Vagina (tissue), 2 donors: ENCODE measurements at regions not wholly inside any gene's neighbourhood (a gene's known extent, or its start where the extent isn't known, plus 50 kb on each side); places are given as distances from the start of the nearest gene placed in this dataset.

Source experiments
- DNase-seq, 2 donors: peaks; one replicate each; pipeline ENCODE4 v3.0.0-alpha.2; 2017; ENCODE audit errors: extremely low spot score in 2 of 2
- H3K27ac ChIP-seq: fragments of 200-600 bp; sonication (generic); one replicate; pipeline ENCODE4 v1.5.1; 2019
- H3K27me3 ChIP-seq: fragments of 200-600 bp; sonication (generic); one replicate; pipeline ENCODE4 v1.5.1; 2019
- H3K36me3 ChIP-seq, 2 donors: fragments of 200-600 bp; sonication (generic); one replicate each; pipeline ENCODE4 v1.5.1; 2017 to 2019
- H3K4me1 ChIP-seq: fragments of 200-600 bp; sonication (generic); one replicate; pipeline ENCODE4 v1.5.1; 2019
- H3K4me3 ChIP-seq, 2 donors: fragments of 200-600 bp; sonication (generic); 1 replicate in 1 of 2; 2 replicates in 1 of 2; pipeline ENCODE4 v1.5.1; 2016 to 2019
- H3K9me3 ChIP-seq: fragments of 200-600 bp; sonication (generic); one replicate; pipeline ENCODE4 v1.5.1; 2019
- CTCF ChIP-seq, 3 experiments: fragments of 450-650 bp in 2 of 3; fragments of 200-600 bp in 1 of 3; sonication (generic) in 1 of 3; IDR thresholded peaks; one replicate each; pipeline ENCODE4 v1.5.1; 2017 to 2019; ENCODE audit warnings: antibody characterized with exemption in 3 of 3, mild to moderate bottlenecking in 2 of 3, moderate library complexity in 2 of 3
- POLR2A ChIP-seq, 2 donors: fragments of 450-650 bp; IDR thresholded peaks; one replicate each; pipeline ENCODE4 v1.6.1; 2017; ENCODE audit warnings: antibody characterized with exemption in 2 of 2, mild to moderate bottlenecking in 2 of 2, moderate library complexity in 2 of 2
- POLR2AphosphoS5 ChIP-seq, 2 donors: sonication (generic); formaldehyde crosslinking; IDR thresholded peaks; one replicate each; pipeline ENCODE4 v1.9.0; 2017; ENCODE audit warnings: antibody characterized with exemption in 2 of 2, mild to moderate bottlenecking in 2 of 2, low read depth in 1 of 2; ENCODE audit not compliant: insufficient read depth in 1 of 2
- intact Hi-C: fragments of 100-400 bp; cut with DNase I; formaldehyde crosslinking; loops from one replicate; pipeline ENCODE4 v1.15.1; 2023

- Histone ChIP-seq H3K27ac (no peak overlapping the region), H3K4me3 (no peak overlapping the region), H3K4me1 (no peaks in the 10 kb centered on the region), H3K27me3 (no peaks in the 10 kb centered on the region), H3K36me3 (no peaks in the 10 kb centered on the region), H3K9me3 (no peaks in the 10 kb centered on the region)
- TF ChIP-seq POLR2A (IDR thresholded peaks at IDR 0.05) (no peak), CTCF (IDR thresholded peaks at IDR 0.05) (no peak), POLR2AphosphoS5 (IDR thresholded peaks at IDR 0.05; ENCODE audit: insufficient read depth in 1 of 2, low read depth in 1 of 2) (no peak)
- intact Hi-C loops = no loop called here
- DNase-seq = peak in 1 of 2 donors; percentile 64
Measured at GRCh38 chr2:133862400-133862977, 294.2 kb upstream of the NCKAP5 start.

- Histone ChIP-seq H3K27me3 (no peaks in the 10 kb centered on the region), H3K4me3 (no peak overlapping the region), H3K27ac (no peak overlapping the region), H3K9me3 (no peaks in the 10 kb centered on the region), H3K36me3 (no peaks in the 10 kb centered on the region), H3K4me1 (no peaks in the 10 kb centered on the region)
- TF ChIP-seq CTCF (IDR thresholded peaks at IDR 0.05) (no peak), POLR2A (IDR thresholded peaks at IDR 0.05) (no peak), POLR2AphosphoS5 (IDR thresholded peaks at IDR 0.05; ENCODE audit: insufficient read depth in 1 of 2, low read depth in 1 of 2) (no peak)
- intact Hi-C loops = no loop called here
- DNase-seq = no peak
Measured at GRCh38 chr2:133863106-133863800, 295.0 kb upstream of the NCKAP5 start.

- Histone ChIP-seq H3K4me1 (no peaks in the 10 kb centered on the region), H3K36me3 (no peaks in the 10 kb centered on the region), H3K4me3 (no peak overlapping the region), H3K27me3 (no peaks in the 10 kb centered on the region), H3K27ac (no peak overlapping the region), H3K9me3 (no peaks in the 10 kb centered on the region)
- TF ChIP-seq POLR2A (IDR thresholded peaks at IDR 0.05) (no peak), POLR2AphosphoS5 (IDR thresholded peaks at IDR 0.05; ENCODE audit: insufficient read depth in 1 of 2, low read depth in 1 of 2) (no peak), CTCF (IDR thresholded peaks at IDR 0.05) (no peak)
- no peak for DNase-seq
- intact Hi-C loops = no loop called here
Measured at GRCh38 chr2:133865141-133865540, 296.9 kb upstream of the NCKAP5 start.

- intact Hi-C loops = no loop called here
- no peaks in the 10 kb centered on the region for H3K27me3 ChIP-seq
- H3K4me1 ChIP-seq = no peaks in the 10 kb centered on the region
- H3K27ac ChIP-seq = no peak overlapping the region
- H3K9me3 ChIP-seq = no peaks in the 10 kb centered on the region
- peak in 1 of 2 donors; percentile 6 for DNase-seq
- H3K4me3 ChIP-seq = no peak overlapping the region
- TF ChIP-seq POLR2AphosphoS5 (IDR thresholded peaks at IDR 0.05; ENCODE audit: insufficient read depth in 1 of 2, low read depth in 1 of 2) (no peak), CTCF (IDR thresholded peaks at IDR 0.05) (no peak), POLR2A (IDR thresholded peaks at IDR 0.05) (no peak)
- H3K36me3 ChIP-seq = no peaks in the 10 kb centered on the region
Measured at GRCh38 chr2:133867166-133867565, 298.9 kb upstream of the NCKAP5 start.

GRCh38 chr2:133871545-133872209 is 303.4 kb upstream of the NCKAP5 start:
- H3K4me1 ChIP-seq = no peaks in the 10 kb centered on the region
- DNase-seq = peak in 1 of 2 donors; percentile 14
- H3K36me3 ChIP-seq = no peaks in the 10 kb centered on the region
- H3K27me3 ChIP-seq = no peaks in the 10 kb centered on the region
- H3K9me3 ChIP-seq = no peaks in the 10 kb centered on the region
- intact Hi-C loops = no loop called here
- TF ChIP-seq POLR2AphosphoS5 (IDR thresholded peaks at IDR 0.05; ENCODE audit: insufficient read depth in 1 of 2, low read depth in 1 of 2) (no peak), POLR2A (IDR thresholded peaks at IDR 0.05) (no peak), CTCF (IDR thresholded peaks at IDR 0.05) (no peak)
- no peak overlapping the region for H3K27ac ChIP-seq
- no peak overlapping the region for H3K4me3 ChIP-seq
